GM12865 (cell line): ENCODE measurements at regions not wholly inside any gene's neighbourhood (a gene's known extent, or its start where the extent isn't known, plus 50 kb on each side); places are given as distances from the start of the nearest gene placed in this dataset.

Experiments
- DNase-seq: peaks from one replicate; pipeline ENCODE4 v3.0.0; 2010; ENCODE audit warnings: low read depth
- H3K4me3 ChIP-seq: 2 replicates; pipeline ENCODE4 v1.5.1; 2011; ENCODE audit warnings: mild to moderate bottlenecking, low read depth, low read length, control low read depth
- CTCF ChIP-seq: IDR thresholded peaks from 2 replicates; pipeline ENCODE4 v1.5.1; 2011; ENCODE audit warnings: low read length, control low read depth, low read depth, inconsistent platforms; ENCODE audit not compliant: insufficient read depth; ENCODE audit errors: missing control alignments

DNA sequence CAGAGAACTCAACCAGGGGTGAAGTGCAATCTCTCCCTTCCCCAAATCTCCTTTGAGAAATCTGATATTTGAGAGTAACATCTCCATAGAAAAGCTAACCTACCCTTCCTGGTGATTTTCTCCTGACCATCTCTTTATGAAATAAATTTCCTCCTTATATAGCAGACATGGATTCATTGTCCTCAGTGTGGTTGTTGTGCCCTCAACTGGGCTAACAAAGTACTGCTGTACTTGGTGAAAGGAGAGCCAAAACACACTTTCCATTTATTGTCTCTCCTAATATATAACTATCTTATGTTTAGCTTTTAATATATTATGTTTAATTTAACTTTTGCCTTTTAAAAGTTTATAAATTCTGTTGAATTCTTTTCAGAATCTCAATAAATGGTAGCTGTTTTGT is 65.1 kb upstream of the SLCO1B1 start:
- no peak for DNase-seq
- no peak overlapping the region for H3K4me3 ChIP-seq
- TF ChIP-seq CTCF = peak; percentile 14

DNA sequence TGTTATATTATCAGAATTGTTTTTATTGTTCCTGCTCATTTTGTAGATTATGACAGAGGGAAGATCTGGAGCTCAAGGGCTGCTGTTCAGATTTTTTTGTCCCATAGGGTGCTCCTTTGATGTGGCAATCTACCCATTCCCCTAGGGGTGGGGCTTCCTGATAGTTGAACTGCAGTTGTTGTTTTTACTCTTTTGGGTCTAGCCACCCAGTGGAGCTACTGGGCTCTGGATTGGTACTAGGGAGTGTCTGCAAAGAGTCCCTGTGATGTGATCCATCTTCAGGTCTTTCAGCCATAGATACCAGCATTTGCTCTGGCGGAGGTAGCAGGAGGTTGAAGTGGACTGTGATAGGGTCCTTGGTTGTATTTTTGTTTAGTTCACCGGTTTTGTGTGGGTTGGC is 57.9 kb upstream of the SLCO1B1 start:
- no peak for DNase-seq
- no peak overlapping the region for H3K4me3 ChIP-seq
- TF ChIP-seq CTCF = no peak

DNA sequence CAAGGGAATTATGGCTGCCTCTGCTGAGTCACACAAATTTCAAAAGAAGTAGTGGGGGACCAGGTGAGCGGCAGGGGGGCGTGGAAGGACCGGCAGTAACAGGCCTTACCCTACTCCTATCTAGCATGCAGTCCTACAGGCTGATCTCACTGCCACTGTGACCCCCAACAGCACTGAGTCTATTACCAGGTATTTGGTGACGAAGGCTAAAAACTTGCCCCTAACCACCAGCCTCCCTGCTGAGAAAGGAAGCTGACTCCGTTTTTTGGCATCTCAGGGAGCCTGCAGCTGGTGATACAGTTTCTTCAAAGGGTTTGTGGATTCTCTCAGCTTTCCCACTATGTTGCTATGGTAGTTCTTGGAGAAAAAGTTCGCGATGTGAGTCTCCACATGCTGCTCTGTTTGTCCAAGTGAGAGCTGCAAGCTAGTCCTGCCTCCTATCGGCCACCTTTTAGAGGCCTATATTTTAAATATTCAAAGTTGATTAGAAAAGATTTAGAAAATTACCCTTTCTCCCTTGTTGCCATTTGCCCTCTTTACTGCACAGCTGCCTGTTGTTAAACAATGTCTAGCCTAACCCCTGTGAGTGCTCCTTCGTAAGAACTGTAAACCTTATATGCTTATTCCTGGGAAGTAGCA is 57.1 kb upstream of the SLCO1B1 start:
- no peak for TF ChIP-seq CTCF
- DNase-seq = no peak
- no peak overlapping the region for H3K4me3 ChIP-seq
